ENCODE measurements at regions not wholly inside any gene's neighbourhood (a gene's known extent, or its start where the extent isn't known, plus 50 kb on each side); places are given as distances from the start of the nearest gene placed in this dataset.

- Histone ChIP-seq H3K4me1 (no peaks in the 10 kb centered on the region), H3K9ac (ENCODE audit: low read depth in 2 of 2, low read length in 2 of 2) (no peak overlapping the region), H3K4me3 (no peak overlapping the region), H3K27me3 (no peaks in the 10 kb centered on the region), H3K36me3 (no peaks in the 10 kb centered on the region), H3K27ac (no peak overlapping the region), H3K9me3 (no peaks in the 10 kb centered on the region)
- DNase-seq = no peak
- intact Hi-C loops (cut with DNase I) = no loop called here
- TF ChIP-seq CTCF (IDR thresholded peaks at IDR 0.05) = no peak
These were observed 54.0 kb upstream of the ANKRD28 start for GRCh38 chr3:15851735-15852134.

DNA sequence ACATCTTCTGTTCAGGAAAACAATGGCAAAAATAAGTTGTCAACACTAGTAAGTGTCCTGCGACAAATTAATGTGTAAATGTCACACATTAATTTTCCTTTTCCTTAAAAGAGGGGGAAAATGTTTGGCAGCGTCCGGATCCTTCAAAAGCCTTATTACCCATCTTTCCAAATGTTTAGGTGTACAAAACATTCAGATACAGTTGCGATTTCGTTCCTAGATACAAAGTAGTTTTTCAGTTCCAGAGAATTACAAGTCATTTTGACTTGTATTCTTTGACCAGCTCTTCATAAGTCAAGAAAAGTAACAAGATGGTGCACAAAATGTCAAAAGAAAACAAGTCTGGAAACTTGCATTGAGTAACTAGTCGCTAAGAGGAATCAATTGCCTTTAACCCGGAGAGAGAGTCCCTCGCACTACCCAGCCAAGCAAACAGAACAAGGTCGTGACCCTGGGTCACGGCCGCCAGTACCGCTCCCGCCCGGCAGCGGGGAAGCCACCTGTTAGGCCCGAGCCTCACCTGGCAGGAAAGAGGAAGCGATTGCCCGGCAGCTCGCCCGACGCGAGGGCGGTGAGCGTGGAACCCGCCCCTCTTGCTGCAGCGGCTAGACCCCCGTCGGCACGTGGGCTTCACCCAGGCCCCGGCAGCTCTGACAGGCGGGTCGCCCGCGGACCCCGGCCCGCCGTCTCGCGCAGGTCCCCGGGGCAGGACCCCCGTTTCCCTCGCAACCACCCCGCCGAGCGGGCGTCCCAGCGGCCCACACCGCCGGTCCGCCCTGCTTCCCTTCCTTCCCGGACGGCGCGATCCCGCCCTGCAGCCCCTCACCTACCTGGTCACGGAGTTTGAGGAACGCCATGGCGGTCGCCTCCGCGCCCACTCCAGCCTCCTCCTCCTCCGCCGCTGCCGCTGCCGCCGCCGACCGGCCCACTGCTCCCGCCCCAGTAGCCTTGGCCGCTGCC lies 61.0 kb upstream of the ANKRD28 start:
- H3K27me3 ChIP-seq = no peaks in the 10 kb centered on the region
- H3K9ac ChIP-seq (ENCODE audit: low read depth in 2 of 2, low read length in 2 of 2) = peak overlapping the region; percentile 72 to 87
- H3K27ac ChIP-seq = peak overlapping the region; percentile 90
- peak; percentile 82 for DNase-seq
- no peaks in the 10 kb centered on the region for H3K36me3 ChIP-seq
- intact Hi-C loops (cut with DNase I) = no loop called here
- no peaks in the 10 kb centered on the region for H3K9me3 ChIP-seq
- TF ChIP-seq CTCF (IDR thresholded peaks at IDR 0.05) = no peak
- peak overlapping the region; percentile 99 for H3K4me3 ChIP-seq
- H3K4me1 ChIP-seq = peaks cover 6% of the 10 kb centered on the region

GRCh38 chr3:15859507-15860013 lies 61.8 kb upstream of the ANKRD28 start:
- H3K27ac ChIP-seq = peak overlapping the region; percentile 90
- no peak for TF ChIP-seq CTCF (IDR thresholded peaks at IDR 0.05)
- H3K27me3 ChIP-seq = no peaks in the 10 kb centered on the region
- peak; percentile 87 for DNase-seq
- peak overlapping the region; percentile 72 to 87 for H3K9ac ChIP-seq (ENCODE audit: low read depth in 2 of 2, low read length in 2 of 2)
- H3K4me1 ChIP-seq = peaks cover 6% of the 10 kb centered on the region
- no peaks in the 10 kb centered on the region for H3K36me3 ChIP-seq
- peak overlapping the region; percentile 99 for H3K4me3 ChIP-seq
- no peaks in the 10 kb centered on the region for H3K9me3 ChIP-seq
- intact Hi-C loops (cut with DNase I) = no loop called here

GRCh38 chr3:15860014-15860934 lies 62.5 kb upstream of the ANKRD28 start:
- Histone ChIP-seq H3K4me3 (peak overlapping the region; percentile 99), H3K27ac (peak overlapping the region; percentile 27), H3K9me3 (no peaks in the 10 kb centered on the region), H3K4me1 (peaks cover 6% of the 10 kb centered on the region), H3K9ac (ENCODE audit: low read depth in 2 of 2, low read length in 2 of 2) (peak overlapping the region; percentile 64 to 65), H3K36me3 (no peaks in the 10 kb centered on the region), H3K27me3 (no peaks in the 10 kb centered on the region)
- intact Hi-C loops (cut with DNase I) = no loop called here
- no peak for TF ChIP-seq CTCF (IDR thresholded peaks at IDR 0.05)
- peak; percentile 49 for DNase-seq

DNA sequence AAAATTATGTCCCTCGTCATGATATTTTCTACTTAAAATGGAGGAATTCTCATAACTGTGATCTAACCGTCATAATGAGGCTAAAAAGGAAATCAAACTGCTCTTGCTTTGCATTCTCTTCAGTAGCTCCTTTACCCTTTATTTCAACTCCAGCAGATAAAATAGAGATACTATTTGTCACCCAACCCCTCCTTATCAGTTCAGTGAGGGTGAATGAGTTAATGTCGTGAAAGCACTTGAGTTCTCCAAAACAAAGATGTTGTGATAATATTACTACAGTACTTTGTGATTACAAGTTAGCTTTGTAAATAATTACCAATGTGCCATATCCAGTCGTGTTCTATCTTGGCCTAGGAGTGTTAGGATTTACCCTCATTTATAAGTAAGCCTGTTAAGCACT lies 63.4 kb upstream of the ANKRD28 start:
- Histone ChIP-seq H3K27ac (no peak overlapping the region), H3K9me3 (no peaks in the 10 kb centered on the region), H3K27me3 (no peaks in the 10 kb centered on the region), H3K36me3 (no peaks in the 10 kb centered on the region), H3K4me1 (peaks cover 6% of the 10 kb centered on the region), H3K4me3 (peak overlapping the region; percentile 99), H3K9ac (ENCODE audit: low read depth in 2 of 2, low read length in 2 of 2) (no peak overlapping the region)
- TF ChIP-seq CTCF (IDR thresholded peaks at IDR 0.05) = no peak
- intact Hi-C loops (cut with DNase I) = no loop called here
- no peak for DNase-seq

Data from colonic mucosa (tissue), 4 donors.